Common myeloid progenitor, CD34-positive (primary cell): ENCODE measurements at regions not wholly inside any gene's neighbourhood (a gene's known extent, or its start where the extent isn't known, plus 50 kb on each side); places are given as distances from the start of the nearest gene placed in this dataset.
"Not testable (repeated sequence)": the region's sequence is repeated elsewhere in the genome, so short reads cannot be mapped to it uniquely, and the experiment has no call there.

Experiments used
- CTCF ChIA-PET: fragments of 350-600 bp; sonication (Branson Sonifier 250); formaldehyde crosslinking; loops from one replicate; lab custom pipeline; 2021; ENCODE audit warnings: antibody characterized with exemption; lab: Charles Lee
- POLR2A ChIA-PET: fragments of 350-600 bp; sonication (Branson Sonifier 250); formaldehyde crosslinking; loops from one replicate; lab custom pipeline; 2021; ENCODE audit warnings: antibody characterized with exemption; lab: Charles Lee
- DNase-seq, 3 donors: peaks; one replicate each; pipeline versions ENCODE4 v3.0.0 to v3.0.0-alpha.2; 2013
- H3K27ac ChIP-seq, 2 experiments: 1 replicate in 1 of 2; 2 replicates in 1 of 2; pipeline ENCODE4 v1.7.0; 2013; ENCODE audit warnings: inconsistent platforms in 2 of 2, low read length in 2 of 2, mild to moderate bottlenecking in 2 of 2, low read depth in 1 of 2, moderate library complexity in 1 of 2; ENCODE audit not compliant: severe bottlenecking in 2 of 2, insufficient read depth in 1 of 2, poor library complexity in 1 of 2
- H3K27me3 ChIP-seq, 5 experiments: replicated peaks in 2 of 5; 1 replicate in 3 of 5; 2 replicates in 2 of 5; pipeline versions ENCODE4 v1.6.1 to v1.7.0; 2013; ENCODE audit warnings: low read length in 4 of 5, mild to moderate bottlenecking in 2 of 5, moderate library complexity in 2 of 5, inconsistent platforms in 1 of 5; ENCODE audit not compliant: insufficient read depth in 5 of 5, control insufficient read depth in 4 of 5
- H3K36me3 ChIP-seq, 4 experiments: 1 replicate in 2 of 4; 2 replicates in 2 of 4; pipeline versions ENCODE4 v1.6.1 to v1.7.0; 2013; ENCODE audit warnings: low read length in 3 of 4, control low read depth in 1 of 4, mild to moderate bottlenecking in 1 of 4; ENCODE audit not compliant: control insufficient read depth in 4 of 4, insufficient read depth in 4 of 4
- H3K4me1 ChIP-seq, 4 experiments: 1 replicate in 3 of 4; 2 replicates in 1 of 4; pipeline versions ENCODE4 v1.6.1 to v1.7.1; 2013; ENCODE audit warnings: low read length in 3 of 4, mild to moderate bottlenecking in 3 of 4, control low read depth in 1 of 4, inconsistent platforms in 1 of 4, moderate library complexity in 1 of 4; ENCODE audit not compliant: control insufficient read depth in 4 of 4, insufficient read depth in 4 of 4; ENCODE audit errors: control extremely low read depth in 1 of 4
- H3K4me3 ChIP-seq, 7 experiments: 1 replicate in 4 of 7; 2 replicates in 3 of 7; pipeline versions ENCODE4 v1.5.1 to v1.7.0; 2013; ENCODE audit warnings: mild to moderate bottlenecking in 7 of 7, low read length in 6 of 7, moderate library complexity in 6 of 7, inconsistent platforms in 2 of 7, low read depth in 2 of 7, control low read depth in 1 of 7; ENCODE audit not compliant: insufficient read depth in 4 of 7, control insufficient read depth in 1 of 7; ENCODE audit errors: extremely low read depth in 1 of 7
- H3K9me3 ChIP-seq, 5 experiments: 1 replicate in 4 of 5; 2 replicates in 1 of 5; pipeline versions ENCODE4 v1.6.1 to v1.7.1; 2013; ENCODE audit warnings: low read length in 4 of 5, mild to moderate bottlenecking in 2 of 5, inconsistent platforms in 1 of 5, low read depth in 1 of 5, moderate library complexity in 1 of 5; ENCODE audit not compliant: control insufficient read depth in 4 of 5, insufficient read depth in 2 of 5; ENCODE audit errors: control extremely low read depth in 1 of 5
- WGBS: methylation state at CpG from one replicate; pipeline ENCODE4 v1.1.5; 2013; ENCODE audit not compliant: insufficient coverage; 5-methylcytosine and 5-hydroxymethylcytosine counted together

- POLR2A ChIA-PET = no interaction called here
- 89% methylated on average over 1 of the region's 2 CpGs for WGBS
- Histone ChIP-seq H3K4me1 (no peaks in the 10 kb centered on the region), H3K36me3 (no peaks in the 10 kb centered on the region), H3K27me3 (no peaks in the 10 kb centered on the region), H3K4me3 (no peak overlapping the region), H3K27ac (no peak overlapping the region), H3K9me3 (peaks cover 0 to 1% (median 0%) of the 10 kb centered on the region in 5 experiments)
- DNase-seq = no peak
- CTCF ChIA-PET = no interaction called here
Observed at GRCh38 chr14:48027115-48027514, 351.7 kb upstream of the MDGA2 start.

- WGBS = 77% methylated on average over 3 of the region's 3 CpGs
- H3K4me1 ChIP-seq = no peaks in the 10 kb centered on the region
- DNase-seq = no peak
- no peak overlapping the region for H3K4me3 ChIP-seq
- H3K27ac ChIP-seq = no peak overlapping the region
- ChIA-PET POLR2A (no interaction called here), CTCF (no interaction called here)
- H3K9me3 ChIP-seq = peaks cover 0 to 1% (median 0%) of the 10 kb centered on the region in 5 experiments
- H3K36me3 ChIP-seq = no peaks in the 10 kb centered on the region
- no peaks in the 10 kb centered on the region for H3K27me3 ChIP-seq
Observed at GRCh38 chr14:48023881-48024280, 348.5 kb upstream of the MDGA2 start.

- H3K4me1 ChIP-seq, POLR2A ChIA-PET, H3K4me3 ChIP-seq, CTCF ChIA-PET, H3K9me3 ChIP-seq, H3K27ac ChIP-seq, H3K27me3 ChIP-seq, H3K36me3 ChIP-seq, DNase-seq: not testable (repeated sequence)
- 61% methylated on average over 2 of the region's 12 CpGs for WGBS
Observed at GRCh38 chr14:48011484-48011883, 336.1 kb upstream of the MDGA2 start.

- H3K27me3 ChIP-seq = no peaks in the 10 kb centered on the region
- CTCF ChIA-PET = no interaction called here
- no peaks in the 10 kb centered on the region for H3K9me3 ChIP-seq
- no peak overlapping the region for H3K4me3 ChIP-seq
- POLR2A ChIA-PET = no interaction called here
- no peaks in the 10 kb centered on the region for H3K36me3 ChIP-seq
- H3K4me1 ChIP-seq = no peaks in the 10 kb centered on the region
- no peak for DNase-seq
- no peak overlapping the region for H3K27ac ChIP-seq
Observed at GRCh38 chr14:48008646-48009045, 333.2 kb upstream of the MDGA2 start.

GRCh38 chr14:48005986-48006385 is 330.6 kb upstream of the MDGA2 start:
- H3K27me3 ChIP-seq = no peaks in the 10 kb centered on the region
- H3K9me3 ChIP-seq = no peaks in the 10 kb centered on the region
- H3K4me3 ChIP-seq = no peak overlapping the region
- WGBS = no CpG with 5 or more reads among the region's 1 CpG
- no peaks in the 10 kb centered on the region for H3K4me1 ChIP-seq
- DNase-seq = no peak
- no peaks in the 10 kb centered on the region for H3K36me3 ChIP-seq
- H3K27ac ChIP-seq = no peak overlapping the region
- ChIA-PET CTCF (no interaction called here), POLR2A (no interaction called here)

- Histone ChIP-seq H3K4me3 (no peak overlapping the region), H3K36me3 (no peaks in the 10 kb centered on the region), H3K27me3 (no peaks in the 10 kb centered on the region), H3K4me1 (no peaks in the 10 kb centered on the region), H3K27ac (no peak overlapping the region), H3K9me3 (no peaks in the 10 kb centered on the region)
- ChIA-PET POLR2A (no interaction called here), CTCF (no interaction called here)
- DNase-seq = no peak
Observed at GRCh38 chr14:47993883-47994282, 318.5 kb upstream of the MDGA2 start.

GRCh38 chr14:47988175-47988574 is 312.8 kb upstream of the MDGA2 start:
- Histone ChIP-seq H3K27ac (no peak overlapping the region), H3K4me3 (no peak overlapping the region), H3K4me1 (no peaks in the 10 kb centered on the region), H3K9me3 (no peaks in the 10 kb centered on the region), H3K27me3 (no peaks in the 10 kb centered on the region), H3K36me3 (no peaks in the 10 kb centered on the region)
- no peak for DNase-seq
- 64% methylated on average over 1 of the region's 2 CpGs for WGBS
- POLR2A ChIA-PET = no interaction called here
- CTCF ChIA-PET = no interaction called here

- H3K4me1 ChIP-seq = no peaks in the 10 kb centered on the region
- no peak for DNase-seq
- no peak overlapping the region for H3K4me3 ChIP-seq
- H3K9me3 ChIP-seq = no peaks in the 10 kb centered on the region
- ChIA-PET CTCF (no interaction called here), POLR2A (no interaction called here)
- no peak overlapping the region for H3K27ac ChIP-seq
- no peaks in the 10 kb centered on the region for H3K27me3 ChIP-seq
- H3K36me3 ChIP-seq = no peaks in the 10 kb centered on the region
Observed at GRCh38 chr14:47978871-47979270, 303.5 kb upstream of the MDGA2 start.
